ENCODE measurements at regions not wholly inside any gene's neighbourhood (a gene's known extent, or its start where the extent isn't known, plus 50 kb on each side); places are given as distances from the start of the nearest gene placed in this dataset.

DNA sequence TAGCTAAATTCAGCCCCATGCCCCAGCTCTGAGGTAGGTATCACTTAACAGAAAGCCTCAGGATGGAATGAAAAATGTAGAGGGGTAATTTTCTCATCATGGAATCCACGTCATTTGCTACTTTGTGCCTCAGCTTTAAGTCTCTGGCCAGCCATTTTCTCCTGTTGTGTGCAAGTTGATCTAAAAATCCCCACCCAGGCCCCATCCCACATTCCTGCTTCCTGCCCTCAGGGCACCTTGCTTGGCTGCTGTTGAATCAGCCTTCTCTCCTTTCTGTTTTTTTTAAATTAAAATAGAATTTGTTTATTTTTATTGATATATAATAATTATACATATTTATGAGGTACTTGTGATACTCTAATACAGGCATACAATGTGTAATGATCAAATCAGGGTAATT, 179.9 kb upstream of the TSHZ3 start:
- Histone ChIP-seq H3K9me1 (ENCODE audit: control insufficient read depth, extremely low read depth, insufficient read depth, low read length) (no peaks in the 10 kb centered on the region), H3K9ac (ENCODE audit: control insufficient read depth, extremely low read depth, insufficient read depth, low read length) (no peak overlapping the region), H3K79me2 (ENCODE audit: control insufficient read depth, insufficient read depth, low read length) (no peaks in the 10 kb centered on the region), H3K4me2 (ENCODE audit: control insufficient read depth, extremely low read depth, insufficient read depth, low read depth, low read length) (no peak overlapping the region), H3K4me3 (ENCODE audit: control insufficient read depth in 2 of 3, extremely low read depth in 1 of 3, insufficient read depth in 2 of 3, low read depth in 1 of 3, low read length in 3 of 3) (no peak overlapping the region), H2AFZ (ENCODE audit: control insufficient read depth, low read length) (no peak overlapping the region), H3K27me3 (ENCODE audit: control insufficient read depth, extremely low read depth, insufficient read depth, low read length) (no peaks in the 10 kb centered on the region), H3K36me3 (ENCODE audit: control insufficient read depth in 2 of 2, extremely low read depth in 1 of 2, insufficient read depth in 2 of 2, low read length in 2 of 2) (no peaks in the 10 kb centered on the region), H3K27ac (ENCODE audit: control insufficient read depth, insufficient read depth, low read length) (no peak overlapping the region), H4K20me1 (ENCODE audit: control insufficient read depth, extremely low read depth, insufficient read depth, low read length) (no peaks in the 10 kb centered on the region), H3K4me1 (ENCODE audit: control insufficient read depth, extremely low read depth, insufficient read depth, low read length) (no peaks in the 10 kb centered on the region), H3K9me3 (ENCODE audit: control insufficient read depth, low read depth, low read length) (no peaks in the 10 kb centered on the region)
- FAIRE-seq (no peak), DNase-seq (ENCODE audit: low read depth, low spot score) (no peak)
- TF ChIP-seq, protein P1, sequence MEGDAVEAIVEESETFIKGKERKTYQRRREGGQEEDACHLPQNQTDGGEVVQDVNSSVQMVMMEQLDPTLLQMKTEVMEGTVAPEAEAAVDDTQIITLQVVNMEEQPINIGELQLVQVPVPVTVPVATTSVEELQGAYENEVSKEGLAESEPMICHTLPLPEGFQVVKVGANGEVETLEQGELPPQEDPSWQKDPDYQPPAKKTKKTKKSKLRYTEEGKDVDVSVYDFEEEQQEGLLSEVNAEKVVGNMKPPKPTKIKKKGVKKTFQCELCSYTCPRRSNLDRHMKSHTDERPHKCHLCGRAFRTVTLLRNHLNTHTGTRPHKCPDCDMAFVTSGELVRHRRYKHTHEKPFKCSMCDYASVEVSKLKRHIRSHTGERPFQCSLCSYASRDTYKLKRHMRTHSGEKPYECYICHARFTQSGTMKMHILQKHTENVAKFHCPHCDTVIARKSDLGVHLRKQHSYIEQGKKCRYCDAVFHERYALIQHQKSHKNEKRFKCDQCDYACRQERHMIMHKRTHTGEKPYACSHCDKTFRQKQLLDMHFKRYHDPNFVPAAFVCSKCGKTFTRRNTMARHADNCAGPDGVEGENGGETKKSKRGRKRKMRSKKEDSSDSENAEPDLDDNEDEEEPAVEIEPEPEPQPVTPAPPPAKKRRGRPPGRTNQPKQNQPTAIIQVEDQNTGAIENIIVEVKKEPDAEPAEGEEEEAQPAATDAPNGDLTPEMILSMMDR (optimal IDR thresholded peaks at IDR 0.05 in 1 of 3, IDR thresholded peaks at IDR 0.05 in 1 of 3, conservative IDR thresholded peaks at IDR 0.05 in 1 of 3; ENCODE audit: extremely low read depth in 1 of 3, insufficient read depth in 2 of 3, low read length in 3 of 3): no peak
- no peak for TF ChIP-seq EZH2 (IDR thresholded peaks at IDR 0.05; ENCODE audit: low read length)
- dilution Hi-C loops (cut with MboI; ENCODE audit: extremely low pct_ligation_motif_present, low sequenced_read_pairs): no loop called here

DNA sequence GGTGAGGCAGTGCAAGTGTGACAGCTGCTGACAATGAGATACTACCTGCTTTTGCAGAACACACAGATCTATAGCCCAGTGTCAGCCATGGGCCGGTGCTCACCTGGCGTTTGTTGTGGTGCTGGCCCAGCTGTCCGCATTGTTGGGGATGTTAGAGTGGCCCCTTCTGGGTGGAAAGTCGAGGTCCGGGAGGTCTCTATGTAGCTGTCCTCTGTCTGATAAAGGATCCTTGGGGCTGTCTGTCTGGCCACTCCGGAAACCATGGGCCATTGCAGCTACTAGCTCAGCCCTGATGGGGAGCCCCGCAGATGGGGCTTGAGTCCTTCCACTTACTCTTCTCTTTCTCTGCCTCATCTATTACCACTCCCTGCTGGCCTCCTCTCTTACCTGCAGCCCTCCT, 181.5 kb upstream of the TSHZ3 start:
- Histone ChIP-seq H3K79me2 (ENCODE audit: control insufficient read depth, insufficient read depth, low read length) (no peaks in the 10 kb centered on the region), H3K36me3 (ENCODE audit: control insufficient read depth in 2 of 2, extremely low read depth in 1 of 2, insufficient read depth in 2 of 2, low read length in 2 of 2) (no peaks in the 10 kb centered on the region), H3K9me3 (ENCODE audit: control insufficient read depth, low read depth, low read length) (no peaks in the 10 kb centered on the region), H3K4me3 (ENCODE audit: control insufficient read depth in 2 of 3, extremely low read depth in 1 of 3, insufficient read depth in 2 of 3, low read depth in 1 of 3, low read length in 3 of 3) (no peak overlapping the region), H2AFZ (ENCODE audit: control insufficient read depth, low read length) (no peak overlapping the region), H3K4me2 (ENCODE audit: control insufficient read depth, extremely low read depth, insufficient read depth, low read depth, low read length) (no peak overlapping the region), H3K9ac (ENCODE audit: control insufficient read depth, extremely low read depth, insufficient read depth, low read length) (no peak overlapping the region), H3K4me1 (ENCODE audit: control insufficient read depth, extremely low read depth, insufficient read depth, low read length) (no peaks in the 10 kb centered on the region), H3K27me3 (ENCODE audit: control insufficient read depth, extremely low read depth, insufficient read depth, low read length) (no peaks in the 10 kb centered on the region), H3K27ac (ENCODE audit: control insufficient read depth, insufficient read depth, low read length) (no peak overlapping the region), H3K9me1 (ENCODE audit: control insufficient read depth, extremely low read depth, insufficient read depth, low read length) (no peaks in the 10 kb centered on the region), H4K20me1 (ENCODE audit: control insufficient read depth, extremely low read depth, insufficient read depth, low read length) (no peaks in the 10 kb centered on the region)
- TF ChIP-seq, protein P1 (optimal IDR thresholded peaks at IDR 0.05 in 1 of 3, IDR thresholded peaks at IDR 0.05 in 1 of 3, conservative IDR thresholded peaks at IDR 0.05 in 1 of 3; ENCODE audit: extremely low read depth in 1 of 3, insufficient read depth in 2 of 3, low read length in 3 of 3): no peak
- TF ChIP-seq EZH2 (IDR thresholded peaks at IDR 0.05; ENCODE audit: low read length): no peak
- dilution Hi-C loops (cut with MboI; ENCODE audit: extremely low pct_ligation_motif_present, low sequenced_read_pairs): no loop called here
- DNase-seq (ENCODE audit: low read depth, low spot score) (no peak), FAIRE-seq (no peak)

All from keratinocyte (primary cell).